PC-3 (cell line): ENCODE measurements at regions not wholly inside any gene's neighbourhood (a gene's known extent, or its start where the extent isn't known, plus 50 kb on each side); places are given as distances from the start of the nearest gene placed in this dataset.

Experiments used
- EZH2 ChIP-seq: fragments of 300-600 bp; sonication (generic); IDR thresholded peaks from one replicate; pipeline ENCODE4 v1.6.1; 2017; ENCODE audit warnings: antibody characterized with exemption, mild to moderate bottlenecking, low read length; ENCODE audit not compliant: unreplicated experiment
- EZH2phosphoT487 ChIP-seq: fragments of 300-600 bp; sonication (generic); IDR thresholded peaks from 2 replicates; pipeline ENCODE4 v1.6.1; 2018; ENCODE audit warnings: mild to moderate bottlenecking, antibody characterized with exemption, low read length, borderline replicate concordance
- TF ChIP-seq, protein P1 (sequence below): fragments of 300-600 bp; sonication (generic); conservative IDR thresholded peaks from 2 replicates; pipeline ENCODE4 v1.5.1; 2017; ENCODE audit warnings: antibody characterized with exemption, low read depth, mild to moderate bottlenecking, low read length

DNA sequence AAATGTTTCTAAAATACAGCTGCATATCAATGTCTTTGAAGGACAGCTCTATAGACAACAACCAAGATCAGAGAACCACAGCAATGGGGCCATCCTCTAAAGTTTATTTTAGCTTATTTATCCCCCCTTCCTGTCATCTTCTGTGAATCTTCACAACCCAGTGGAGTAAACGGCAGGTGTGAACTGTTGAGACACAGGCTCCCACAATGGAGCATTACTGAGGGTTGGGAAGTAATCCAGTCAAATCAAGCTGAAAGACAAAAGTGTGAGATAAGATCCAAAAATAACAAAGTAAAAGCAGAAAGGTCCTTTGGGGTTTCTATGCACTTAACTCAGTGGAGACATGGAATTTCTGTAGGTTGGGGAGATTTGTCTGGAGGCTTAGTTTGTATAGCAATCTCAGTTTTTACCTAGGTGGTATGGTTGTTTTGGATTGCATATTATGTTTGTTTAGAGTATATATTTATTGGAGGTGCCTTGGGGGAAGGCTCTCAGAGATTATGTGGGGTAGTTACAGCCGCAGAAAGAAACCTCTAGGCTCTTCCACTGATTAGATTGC is 286.9 kb upstream of the ADGRL2 start:
- TF ChIP-seq EZH2 (no peak), EZH2phosphoT487 (no peak)
- TF ChIP-seq, protein P1, sequence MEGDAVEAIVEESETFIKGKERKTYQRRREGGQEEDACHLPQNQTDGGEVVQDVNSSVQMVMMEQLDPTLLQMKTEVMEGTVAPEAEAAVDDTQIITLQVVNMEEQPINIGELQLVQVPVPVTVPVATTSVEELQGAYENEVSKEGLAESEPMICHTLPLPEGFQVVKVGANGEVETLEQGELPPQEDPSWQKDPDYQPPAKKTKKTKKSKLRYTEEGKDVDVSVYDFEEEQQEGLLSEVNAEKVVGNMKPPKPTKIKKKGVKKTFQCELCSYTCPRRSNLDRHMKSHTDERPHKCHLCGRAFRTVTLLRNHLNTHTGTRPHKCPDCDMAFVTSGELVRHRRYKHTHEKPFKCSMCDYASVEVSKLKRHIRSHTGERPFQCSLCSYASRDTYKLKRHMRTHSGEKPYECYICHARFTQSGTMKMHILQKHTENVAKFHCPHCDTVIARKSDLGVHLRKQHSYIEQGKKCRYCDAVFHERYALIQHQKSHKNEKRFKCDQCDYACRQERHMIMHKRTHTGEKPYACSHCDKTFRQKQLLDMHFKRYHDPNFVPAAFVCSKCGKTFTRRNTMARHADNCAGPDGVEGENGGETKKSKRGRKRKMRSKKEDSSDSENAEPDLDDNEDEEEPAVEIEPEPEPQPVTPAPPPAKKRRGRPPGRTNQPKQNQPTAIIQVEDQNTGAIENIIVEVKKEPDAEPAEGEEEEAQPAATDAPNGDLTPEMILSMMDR, result no peak
